Natural killer cell (primary cell): ENCODE measurements at regions not wholly inside any gene's neighbourhood (a gene's known extent, or its start where the extent isn't known, plus 50 kb on each side); places are given as distances from the start of the nearest gene placed in this dataset.

Source experiments
- ATAC-seq, 3 donors: fragments of 150-1000 bp in 2 of 3; fragments of 200-7000 bp in 1 of 3; cut with Tn5 transposase; 1 replicate in 1 of 3; 2 replicates in 2 of 3; pipeline ENCODE4 v1.10.0; 2021; ENCODE audit warnings: mild to moderate bottlenecking in 2 of 3, moderate library complexity in 2 of 3
- DNase-seq, 2 donors: peaks; one replicate each; pipeline versions ENCODE4 v3.0.0 to v3.0.0-alpha.2; 2013 to 2021; ENCODE audit warnings: mixed read lengths in 1 of 2
- H3K27ac ChIP-seq: one replicate; pipeline ENCODE4 v1.5.1; 2013; ENCODE audit warnings: mild to moderate bottlenecking, low read length
- H3K27me3 ChIP-seq: one replicate; pipeline ENCODE4 v1.6.1; 2013; ENCODE audit warnings: low read length; ENCODE audit not compliant: control insufficient read depth, insufficient read depth
- H3K36me3 ChIP-seq: one replicate; pipeline ENCODE4 v1.6.1; 2013; ENCODE audit warnings: low read length; ENCODE audit not compliant: control insufficient read depth, insufficient read depth
- H3K4me1 ChIP-seq: one replicate; pipeline ENCODE4 v1.6.1; 2013; ENCODE audit warnings: low read length; ENCODE audit not compliant: control insufficient read depth, insufficient read depth
- H3K4me3 ChIP-seq: one replicate; pipeline ENCODE4 v1.5.1; 2013; ENCODE audit warnings: low read length
- H3K9me3 ChIP-seq: one replicate; pipeline ENCODE4 v1.6.1; 2013; ENCODE audit warnings: low read length; ENCODE audit not compliant: control insufficient read depth, insufficient read depth
- H3K27ac Mint-ChIP-seq, 2 donors: one replicate each; pipeline ENCODE4 v1.8.0; 2022; ENCODE audit warnings: mild to moderate bottlenecking in 2 of 2, mixed read lengths in 2 of 2, moderate library complexity in 1 of 2
- H3K27me3 Mint-ChIP-seq, 2 donors: one replicate each; pipeline ENCODE4 v1.8.0; 2022; ENCODE audit warnings: low read depth in 2 of 2, mixed read lengths in 2 of 2
- H3K36me3 Mint-ChIP-seq: one replicate; pipeline ENCODE4 v1.8.0; 2022; ENCODE audit warnings: mixed read lengths
- H3K4me1 Mint-ChIP-seq, 2 donors: one replicate each; pipeline ENCODE4 v1.8.0; 2022; ENCODE audit warnings: mixed read lengths in 2 of 2
- H3K4me3 Mint-ChIP-seq: one replicate; pipeline ENCODE4 v1.8.0; 2022; ENCODE audit warnings: mild to moderate bottlenecking, moderate library complexity, mixed read lengths
- H3K9me3 Mint-ChIP-seq, 2 donors: one replicate each; pipeline ENCODE4 v1.8.0; 2022; ENCODE audit warnings: mixed read lengths in 2 of 2
- CTCF ChIP-seq: fragments of 200-600 bp; IDR thresholded peaks from one replicate; pipeline ENCODE4 v1.8.0; 2022; ENCODE audit warnings: antibody characterized with exemption
- WGBS: methylation state at CpG from one replicate; pipeline ENCODE4 v1.1.7; 2013; ENCODE audit warnings: missing lambda C conversion rate; ENCODE audit not compliant: insufficient coverage; 5-methylcytosine and 5-hydroxymethylcytosine counted together
- intact Hi-C: fragments of 100-400 bp; cut with micrococcal nuclease; formaldehyde crosslinking; loops from one replicate; pipeline ENCODE4 v1.14.2; 2022

DNA sequence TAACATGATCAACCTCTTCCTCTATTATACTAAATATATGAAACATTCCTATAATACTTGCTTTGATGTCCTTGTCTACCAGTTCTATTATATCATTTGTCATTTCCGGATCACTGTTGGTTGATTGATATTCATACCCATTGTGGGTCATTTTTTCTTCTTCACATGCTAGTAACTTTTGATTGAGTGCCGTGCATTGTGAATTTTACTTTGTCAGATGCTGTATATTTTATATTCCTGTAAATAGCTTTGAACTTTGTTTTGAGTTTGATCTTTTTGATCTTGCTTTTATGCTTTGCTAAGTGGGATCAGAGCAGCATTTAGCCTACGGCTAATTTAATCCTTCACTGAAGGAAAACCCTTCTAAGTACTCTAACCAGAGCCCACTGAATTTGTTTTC lies 168.9 kb upstream of the RAB6C start:
- Histone ChIP-seq H3K36me3 (no peaks in the 10 kb centered on the region), H3K27ac (no peak overlapping the region), H3K9me3 (peaks cover 3% of the 10 kb centered on the region), H3K4me3 (no peak overlapping the region), H3K4me1 (no peaks in the 10 kb centered on the region), H3K27me3 (no peaks in the 10 kb centered on the region)
- Mint-ChIP-seq H3K4me1 (no peaks in the 10 kb centered on the region), H3K36me3 (peaks cover 6% of the 10 kb centered on the region), H3K27me3 (peaks cover 10 to 14% of the 10 kb centered on the region in 2 donors), H3K27ac (no peak overlapping the region), H3K4me3 (no peak overlapping the region), H3K9me3 (peaks cover 2 to 3% of the 10 kb centered on the region in 2 donors)
- no peak for TF ChIP-seq CTCF
- ATAC-seq (no peak), DNase-seq (no peak)
- 90% methylated on average over 2 of the region's 3 CpGs for WGBS
- intact Hi-C loops = no loop called here

GRCh38 chr2:129812071-129812470 lies 167.4 kb upstream of the RAB6C start:
- no peaks in the 10 kb centered on the region for H3K36me3 ChIP-seq
- ATAC-seq (peak in 2 of 3 donors; percentile 33 to 66), DNase-seq (peak in 1 of 2 donors; percentile 12)
- Mint-ChIP-seq H3K27me3 (peaks cover 12 to 14% of the 10 kb centered on the region in 2 donors), H3K4me3 (no peak overlapping the region), H3K4me1 (no peaks in the 10 kb centered on the region), H3K36me3 (peaks cover 6% of the 10 kb centered on the region), H3K9me3 (peaks cover 5 to 6% of the 10 kb centered on the region in 2 donors), H3K27ac (no peak overlapping the region)
- 1% methylated on average over 4 of the region's 4 CpGs for WGBS
- peaks cover 3% of the 10 kb centered on the region for H3K9me3 ChIP-seq
- intact Hi-C loops = no loop called here
- no peak overlapping the region for H3K27ac ChIP-seq
- no peak for TF ChIP-seq CTCF
- no peak overlapping the region for H3K4me3 ChIP-seq
- no peaks in the 10 kb centered on the region for H3K4me1 ChIP-seq
- H3K27me3 ChIP-seq = no peaks in the 10 kb centered on the region

DNA sequence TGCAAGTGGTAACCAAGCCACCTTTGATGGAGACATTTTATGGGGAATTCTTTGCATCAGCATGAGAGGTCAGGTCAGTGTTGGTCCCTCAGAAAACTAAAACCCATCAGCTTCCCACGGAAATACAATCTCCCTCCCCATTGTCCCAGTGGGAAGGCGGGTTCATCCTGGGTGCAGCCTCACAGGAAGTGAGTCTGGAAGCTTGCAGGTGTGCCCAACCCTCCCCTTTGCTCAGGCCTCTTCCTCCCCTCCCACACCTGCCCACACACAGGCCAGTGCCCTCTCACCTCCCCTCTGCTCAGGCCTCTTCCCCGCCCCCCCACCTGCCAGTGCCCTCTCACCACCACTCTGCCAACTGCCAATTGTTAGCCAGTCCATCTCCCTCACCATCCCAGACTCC lies 166.8 kb upstream of the RAB6C start:
- no peak for ATAC-seq
- no peak overlapping the region for H3K4me3 Mint-ChIP-seq
- Histone ChIP-seq H3K4me1 (no peaks in the 10 kb centered on the region), H3K27ac (no peak overlapping the region), H3K36me3 (no peaks in the 10 kb centered on the region), H3K4me3 (no peak overlapping the region), H3K9me3 (peaks cover 3% of the 10 kb centered on the region), H3K27me3 (no peaks in the 10 kb centered on the region)
- peaks cover 5 to 6% of the 10 kb centered on the region in 2 donors for H3K9me3 Mint-ChIP-seq
- H3K4me1 Mint-ChIP-seq = no peaks in the 10 kb centered on the region
- TF ChIP-seq CTCF = no peak
- H3K27me3 Mint-ChIP-seq = peaks cover 12 to 14% of the 10 kb centered on the region in 2 donors
- H3K27ac Mint-ChIP-seq = no peak overlapping the region
- no peak for DNase-seq
- intact Hi-C loops = no loop called here
- WGBS = 64% methylated on average over 3 of the region's 3 CpGs
- H3K36me3 Mint-ChIP-seq = peaks cover 6% of the 10 kb centered on the region

DNA sequence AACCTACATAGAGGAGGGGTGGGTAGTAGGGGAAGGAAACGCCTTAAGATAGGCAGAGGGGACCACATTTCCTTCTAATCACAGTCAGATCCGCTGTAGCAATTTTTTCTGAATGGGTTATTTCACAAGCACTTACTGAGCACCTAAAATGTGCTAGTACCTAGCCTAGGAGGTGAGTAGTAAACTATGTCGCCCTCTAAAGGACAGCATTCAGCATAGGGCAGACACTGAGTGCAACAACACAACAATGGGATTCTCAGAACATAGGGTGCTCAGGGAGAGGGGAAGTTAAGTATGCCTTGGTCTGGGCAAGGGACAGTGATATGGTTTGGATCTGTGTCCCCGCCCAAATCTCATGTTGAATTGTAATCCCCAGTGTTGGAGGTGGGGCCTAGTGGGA lies 166.1 kb upstream of the RAB6C start:
- H3K4me3 Mint-ChIP-seq = no peak overlapping the region
- peak in 1 of 3 donors; percentile 24 for ATAC-seq
- no peak overlapping the region for H3K4me3 ChIP-seq

More for the DNA sequence above, 166.1 kb upstream of the RAB6C start:
- WGBS = 59% methylated on average over 2 of the region's 4 CpGs
- Histone ChIP-seq H3K4me1 (no peaks in the 10 kb centered on the region), H3K27me3 (no peaks in the 10 kb centered on the region), H3K27ac (no peak overlapping the region), H3K36me3 (no peaks in the 10 kb centered on the region), H3K9me3 (peaks cover 3% of the 10 kb centered on the region)
- peaks cover 6% of the 10 kb centered on the region for H3K36me3 Mint-ChIP-seq
- intact Hi-C loops = no loop called here
- no peaks in the 10 kb centered on the region for H3K4me1 Mint-ChIP-seq
- H3K27ac Mint-ChIP-seq = no peak overlapping the region
- H3K27me3 Mint-ChIP-seq = peaks cover 10 to 14% of the 10 kb centered on the region in 2 donors
- no peak for TF ChIP-seq CTCF
- DNase-seq = no peak
- H3K9me3 Mint-ChIP-seq = peaks cover 5 to 6% of the 10 kb centered on the region in 2 donors
